ENCODE measurements at regions not wholly inside any gene's neighbourhood (a gene's known extent, or its start where the extent isn't known, plus 50 kb on each side); places are given as distances from the start of the nearest gene placed in this dataset.

DNA sequence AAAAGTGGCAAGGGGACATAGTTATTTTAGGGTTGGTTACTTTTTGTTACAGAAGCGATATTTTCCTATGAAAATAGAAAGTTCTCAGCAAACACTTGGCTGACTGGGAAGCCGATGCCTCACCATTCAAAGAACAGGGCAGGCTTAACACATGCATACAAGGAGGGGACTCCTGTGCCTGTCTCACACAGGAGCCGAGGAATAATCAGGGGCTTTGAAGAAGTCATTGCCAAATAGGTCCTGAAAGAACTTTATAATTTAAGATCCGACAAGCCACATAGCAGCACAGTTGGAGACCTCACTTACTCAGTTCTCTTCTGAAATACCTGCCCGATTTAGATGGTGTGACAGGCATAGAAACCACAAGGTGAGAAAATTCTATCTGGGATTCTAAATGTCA is 389.8 kb downstream of the EMP1 start:
- Histone ChIP-seq H2AFZ (no peak overlapping the region), H3K9me3 (ENCODE audit: low read depth) (no peaks in the 10 kb centered on the region), H3K4me2 (no peak overlapping the region), H3K79me2 (no peaks in the 10 kb centered on the region), H4K20me1 (ENCODE audit: insufficient read depth, poor library complexity, severe bottlenecking) (no peaks in the 10 kb centered on the region), H3K27me3 (no peaks in the 10 kb centered on the region), H3K36me3 (replicated peaks; ENCODE audit: insufficient read depth, low read depth) (no peaks in the 10 kb centered on the region), H3K4me1 (ENCODE audit: insufficient read depth) (no peaks in the 10 kb centered on the region), H3K4me3 (no peak overlapping the region), H3K9me2 (replicated peaks; ENCODE audit: insufficient read depth) (no peaks in the 10 kb centered on the region), H3K27ac (no peak overlapping the region)
- no peak for DNase-seq (ENCODE audit: low spot score)
- 77% methylated on average over 5 of the region's 5 CpGs for WGBS (ENCODE audit: low lambda C conversion rate, missing lambda C conversion rate)
- TF ChIP-seq EZH2 (IDR thresholded peaks at IDR 0.05; ENCODE audit: borderline replicate concordance) (no peak), EZH2phosphoT487 (IDR thresholded peaks at IDR 0.05; ENCODE audit: low read depth, severe bottlenecking, unreplicated experiment) (no peak)
- TF ChIP-seq, protein P1, sequence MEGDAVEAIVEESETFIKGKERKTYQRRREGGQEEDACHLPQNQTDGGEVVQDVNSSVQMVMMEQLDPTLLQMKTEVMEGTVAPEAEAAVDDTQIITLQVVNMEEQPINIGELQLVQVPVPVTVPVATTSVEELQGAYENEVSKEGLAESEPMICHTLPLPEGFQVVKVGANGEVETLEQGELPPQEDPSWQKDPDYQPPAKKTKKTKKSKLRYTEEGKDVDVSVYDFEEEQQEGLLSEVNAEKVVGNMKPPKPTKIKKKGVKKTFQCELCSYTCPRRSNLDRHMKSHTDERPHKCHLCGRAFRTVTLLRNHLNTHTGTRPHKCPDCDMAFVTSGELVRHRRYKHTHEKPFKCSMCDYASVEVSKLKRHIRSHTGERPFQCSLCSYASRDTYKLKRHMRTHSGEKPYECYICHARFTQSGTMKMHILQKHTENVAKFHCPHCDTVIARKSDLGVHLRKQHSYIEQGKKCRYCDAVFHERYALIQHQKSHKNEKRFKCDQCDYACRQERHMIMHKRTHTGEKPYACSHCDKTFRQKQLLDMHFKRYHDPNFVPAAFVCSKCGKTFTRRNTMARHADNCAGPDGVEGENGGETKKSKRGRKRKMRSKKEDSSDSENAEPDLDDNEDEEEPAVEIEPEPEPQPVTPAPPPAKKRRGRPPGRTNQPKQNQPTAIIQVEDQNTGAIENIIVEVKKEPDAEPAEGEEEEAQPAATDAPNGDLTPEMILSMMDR (IDR thresholded peaks at IDR 0.05; ENCODE audit: poor library complexity), result no peak

DNA sequence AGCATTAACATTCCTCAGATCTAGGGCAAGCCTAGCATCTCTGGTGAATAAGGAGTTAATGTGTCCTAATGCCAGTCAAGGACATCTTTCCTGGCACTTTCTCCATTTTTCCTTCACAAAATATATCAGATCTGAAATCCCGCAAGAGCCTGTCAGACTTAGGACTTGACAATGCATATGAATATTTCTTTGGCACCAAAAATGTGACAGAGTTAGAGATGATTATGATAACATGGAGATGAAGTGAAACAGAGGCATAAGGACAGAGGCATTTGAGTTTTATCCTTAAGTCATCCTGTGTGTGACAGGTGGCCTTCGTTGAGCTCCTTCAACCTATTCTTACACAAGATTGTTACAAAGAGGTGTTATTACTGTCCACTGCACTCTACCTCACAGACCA is 388.0 kb downstream of the EMP1 start:
- TF ChIP-seq, protein P1 (IDR thresholded peaks at IDR 0.05; ENCODE audit: poor library complexity), result no peak
- TF ChIP-seq EZH2 (IDR thresholded peaks at IDR 0.05; ENCODE audit: borderline replicate concordance) (no peak), EZH2phosphoT487 (IDR thresholded peaks at IDR 0.05; ENCODE audit: low read depth, severe bottlenecking, unreplicated experiment) (no peak)
- Histone ChIP-seq H3K9me2 (replicated peaks; ENCODE audit: insufficient read depth) (no peaks in the 10 kb centered on the region), H3K27ac (no peak overlapping the region), H4K20me1 (ENCODE audit: insufficient read depth, poor library complexity, severe bottlenecking) (no peaks in the 10 kb centered on the region), H3K4me3 (no peak overlapping the region), H3K9me3 (ENCODE audit: low read depth) (no peaks in the 10 kb centered on the region), H3K36me3 (replicated peaks; ENCODE audit: insufficient read depth, low read depth) (no peaks in the 10 kb centered on the region), H3K4me2 (no peak overlapping the region), H3K27me3 (no peaks in the 10 kb centered on the region), H3K79me2 (no peaks in the 10 kb centered on the region), H3K4me1 (ENCODE audit: insufficient read depth) (no peaks in the 10 kb centered on the region), H2AFZ (no peak overlapping the region)
- DNase-seq (ENCODE audit: low spot score), result no peak
- 87% methylated on average over 2 of the region's 2 CpGs for WGBS (ENCODE audit: low lambda C conversion rate, missing lambda C conversion rate)

DNA sequence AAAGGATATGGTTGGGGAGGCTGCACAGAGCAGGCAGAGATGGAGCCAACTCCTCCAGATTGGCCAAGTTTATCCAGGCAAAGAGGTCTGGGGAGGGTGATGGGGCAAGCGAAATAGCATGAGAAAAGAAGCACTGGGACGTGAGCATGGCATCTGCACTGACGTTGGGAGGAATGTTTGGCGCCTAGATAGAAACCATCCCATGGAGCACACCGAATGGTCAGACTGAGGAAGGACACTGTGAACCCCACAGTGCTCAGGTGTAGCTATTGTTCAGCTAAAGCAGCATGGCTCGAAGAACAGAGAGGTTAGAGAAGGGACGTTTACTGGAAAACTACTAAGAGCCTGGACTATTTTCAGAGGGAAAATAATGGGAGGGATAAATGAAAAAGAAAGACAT is 387.1 kb downstream of the EMP1 start:
- no peaks in the 10 kb centered on the region for H3K9me3 ChIP-seq (ENCODE audit: low read depth)
- WGBS (ENCODE audit: low lambda C conversion rate, missing lambda C conversion rate), result 88% methylated on average over 7 of the region's 7 CpGs
- no peaks in the 10 kb centered on the region for H3K4me1 ChIP-seq (ENCODE audit: insufficient read depth)
- no peaks in the 10 kb centered on the region for H3K27me3 ChIP-seq
- no peaks in the 10 kb centered on the region for H3K79me2 ChIP-seq
- no peak overlapping the region for H3K27ac ChIP-seq
- no peaks in the 10 kb centered on the region for H3K36me3 ChIP-seq (replicated peaks; ENCODE audit: insufficient read depth, low read depth)
- H3K9me2 ChIP-seq (replicated peaks; ENCODE audit: insufficient read depth), result no peaks in the 10 kb centered on the region
- DNase-seq (ENCODE audit: low spot score), result no peak
- no peak overlapping the region for H3K4me3 ChIP-seq
- TF ChIP-seq, protein P1 (IDR thresholded peaks at IDR 0.05; ENCODE audit: poor library complexity), result no peak
- TF ChIP-seq EZH2 (IDR thresholded peaks at IDR 0.05; ENCODE audit: borderline replicate concordance) (no peak), EZH2phosphoT487 (IDR thresholded peaks at IDR 0.05; ENCODE audit: low read depth, severe bottlenecking, unreplicated experiment) (no peak)
- no peaks in the 10 kb centered on the region for H4K20me1 ChIP-seq (ENCODE audit: insufficient read depth, poor library complexity, severe bottlenecking)
- H3K4me2 ChIP-seq, result no peak overlapping the region
- H2AFZ ChIP-seq, result no peak overlapping the region

DNA sequence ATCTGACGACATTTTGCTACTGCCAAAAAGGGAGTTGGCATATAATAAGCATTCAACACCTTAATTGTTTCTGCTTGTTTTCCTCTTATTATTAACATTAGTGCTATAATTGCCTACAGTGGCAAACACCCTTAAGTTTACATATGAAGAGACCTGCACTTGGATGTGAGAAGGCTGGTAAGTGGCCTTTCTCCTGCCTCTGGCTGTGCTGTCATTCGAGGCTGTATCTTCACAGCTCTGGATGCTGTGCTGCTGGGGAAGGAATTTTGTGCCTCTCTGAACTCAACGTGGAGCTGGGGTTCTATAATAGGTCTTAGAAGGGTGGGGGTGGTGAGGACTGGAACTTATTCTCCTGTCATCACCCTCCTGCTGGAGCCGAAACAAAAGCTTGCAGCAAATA is 385.9 kb downstream of the EMP1 start:
- no peaks in the 10 kb centered on the region for H3K4me1 ChIP-seq (ENCODE audit: insufficient read depth)
- no peak overlapping the region for H3K4me3 ChIP-seq
- H3K9me3 ChIP-seq (ENCODE audit: low read depth), result no peaks in the 10 kb centered on the region
- no peaks in the 10 kb centered on the region for H4K20me1 ChIP-seq (ENCODE audit: insufficient read depth, poor library complexity, severe bottlenecking)
- H3K9me2 ChIP-seq (replicated peaks; ENCODE audit: insufficient read depth), result no peaks in the 10 kb centered on the region
- TF ChIP-seq, protein P1 (IDR thresholded peaks at IDR 0.05; ENCODE audit: poor library complexity), result no peak
- no peak for TF ChIP-seq EZH2 (IDR thresholded peaks at IDR 0.05; ENCODE audit: borderline replicate concordance)
- TF ChIP-seq EZH2phosphoT487 (IDR thresholded peaks at IDR 0.05; ENCODE audit: low read depth, severe bottlenecking, unreplicated experiment), result no peak
- no peaks in the 10 kb centered on the region for H3K79me2 ChIP-seq
- no peak overlapping the region for H3K27ac ChIP-seq
- no peak overlapping the region for H2AFZ ChIP-seq
- 36% methylated on average over 4 of the region's 4 CpGs for WGBS (ENCODE audit: low lambda C conversion rate, missing lambda C conversion rate)
- DNase-seq (ENCODE audit: low spot score), result no peak
- H3K4me2 ChIP-seq, result no peak overlapping the region
- no peaks in the 10 kb centered on the region for H3K27me3 ChIP-seq
- H3K36me3 ChIP-seq (replicated peaks; ENCODE audit: insufficient read depth, low read depth), result no peaks in the 10 kb centered on the region
